Stimulated activated CD8-positive, alpha-beta memory T cell treated with anti-CD3 and anti-CD28 coated beads, Interleukin-15, amount 100 ng/mL, for 4 hours (primary cell): ENCODE measurements at regions not wholly inside any gene's neighbourhood (a gene's known extent, or its start where the extent isn't known, plus 50 kb on each side); places are given as distances from the start of the nearest gene placed in this dataset.
"Not testable (repeated sequence)": the region's sequence is repeated elsewhere in the genome, so short reads cannot be mapped to it uniquely, and the experiment has no call there.

Source experiments
- DNase-seq, 2 donors: peaks; one replicate each; pipeline ENCODE4 v3.0.0-alpha.2; 2020; ENCODE audit warnings: low read depth in 2 of 2

- DNase-seq: no peak
These were observed 909.4 kb upstream of the LRFN5 start for GRCh38 chr14:40697231-40697630.

- no peak for DNase-seq
These were observed 912.7 kb upstream of the LRFN5 start for GRCh38 chr14:40694023-40694422.

- DNase-seq: no peak
These were observed 915.6 kb upstream of the LRFN5 start for GRCh38 chr14:40691066-40691465.

GRCh38 chr14:40685764-40686163 is 920.9 kb upstream of the LRFN5 start:
- no peak for DNase-seq

- DNase-seq: no peak
These were observed 922.3 kb upstream of the LRFN5 start for GRCh38 chr14:40684328-40684727.

GRCh38 chr14:40682131-40682913 is 924.4 kb upstream of the LRFN5 start:
- DNase-seq: no peak

- DNase-seq: no peak
These were observed 927.4 kb upstream of the LRFN5 start for GRCh38 chr14:40679256-40679655.

- DNase-seq: not testable (repeated sequence)
These were observed 929.5 kb upstream of the LRFN5 start for GRCh38 chr14:40677206-40677605.

GRCh38 chr14:40674502-40674901 is 932.2 kb upstream of the LRFN5 start:
- no peak for DNase-seq

- DNase-seq: no peak
These were observed 950.4 kb upstream of the LRFN5 start for GRCh38 chr14:40656311-40656710.

- DNase-seq: no peak
These were observed 954.5 kb upstream of the LRFN5 start for GRCh38 chr14:40652089-40652691.

GRCh38 chr14:40630471-40630870 is 976.2 kb upstream of the LRFN5 start:
- DNase-seq: no peak

GRCh38 chr14:40629551-40630137 is 977.0 kb upstream of the LRFN5 start:
- not testable (repeated sequence) for DNase-seq

GRCh38 chr14:40629144-40629543 is 977.5 kb upstream of the LRFN5 start:
- DNase-seq: no peak

GRCh38 chr14:40623643-40624042 is 983.0 kb upstream of the LRFN5 start:
- DNase-seq: no peak

GRCh38 chr14:40618225-40618898 is 988.3 kb upstream of the LRFN5 start:
- no peak for DNase-seq

GRCh38 chr14:40616579-40616978 is 990.1 kb upstream of the LRFN5 start:
- DNase-seq: no peak

- no peak for DNase-seq
These were observed 1005.6 kb upstream of the LRFN5 start for GRCh38 chr14:40601063-40601462.

- DNase-seq: no peak
These were observed 1007.0 kb upstream of the LRFN5 start for GRCh38 chr14:40599725-40600124.

GRCh38 chr14:40581264-40581663 is 1025.4 kb upstream of the LRFN5 start:
- DNase-seq: no peak

GRCh38 chr14:40576880-40577478 is 1029.7 kb upstream of the LRFN5 start:
- DNase-seq: no peak

GRCh38 chr14:40574780-40575179 is 1031.9 kb upstream of the LRFN5 start:
- no peak for DNase-seq
